Peyer's patch (tissue), 4 donors: ENCODE measurements at regions not wholly inside any gene's neighbourhood (a gene's known extent, or its start where the extent isn't known, plus 50 kb on each side); places are given as distances from the start of the nearest gene placed in this dataset.

Source experiments
- CTCF ChIP-seq, 6 experiments: fragments of 450-650 bp in 4 of 6; fragments of 200-600 bp in 2 of 6; sonication (generic) in 1 of 6; IDR thresholded peaks; one replicate each; pipeline ENCODE4 v1.5.1; 2017 to 2019; ENCODE audit warnings: antibody characterized with exemption in 6 of 6, mild to moderate bottlenecking in 3 of 6, moderate library complexity in 1 of 6
- POLR2A ChIP-seq, 2 donors: fragments of 450-650 bp; IDR thresholded peaks; one replicate each; pipeline ENCODE4 v1.5.1; 2017; ENCODE audit warnings: antibody characterized with exemption in 2 of 2, mild to moderate bottlenecking in 2 of 2, moderate library complexity in 2 of 2

GRCh38 chr18:49721981-49722380, 91.4 kb downstream of the ACAA2 start:
- no peak for TF ChIP-seq CTCF (IDR thresholded peaks at IDR 0.05)
- no peak for TF ChIP-seq POLR2A (IDR thresholded peaks at IDR 0.05)
